Fibroblast of skin of back (primary cell): ENCODE measurements at regions not wholly inside any gene's neighbourhood (a gene's known extent, or its start where the extent isn't known, plus 50 kb on each side); places are given as distances from the start of the nearest gene placed in this dataset.
"Not testable (repeated sequence)": the region's sequence is repeated elsewhere in the genome, so short reads cannot be mapped to it uniquely, and the experiment has no call there.

Experiments used
- DNase-seq: peaks from one replicate; pipeline ENCODE4 v3.0.0-alpha.2; 2013

DNA sequence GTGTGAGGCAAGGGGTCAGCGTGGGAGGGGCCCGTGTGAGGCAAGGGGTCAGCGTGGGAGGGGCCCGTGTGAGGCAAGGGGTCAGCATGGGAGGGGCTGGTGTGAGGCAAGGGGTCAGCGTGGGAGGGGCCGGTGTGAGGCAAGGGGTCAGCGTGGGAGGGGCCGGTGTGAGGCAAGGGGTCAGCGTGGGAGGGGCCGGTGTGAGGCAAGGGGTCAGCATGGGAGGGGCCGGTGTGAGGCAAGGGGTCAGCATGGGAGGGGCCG lies 119.2 kb downstream of the SEPTIN14 start:
- DNase-seq = not testable (repeated sequence)

- DNase-seq = not testable (repeated sequence)
These were observed 119.7 kb downstream of the SEPTIN14 start for GRCh38 chr7:55742651-55743453.

DNA sequence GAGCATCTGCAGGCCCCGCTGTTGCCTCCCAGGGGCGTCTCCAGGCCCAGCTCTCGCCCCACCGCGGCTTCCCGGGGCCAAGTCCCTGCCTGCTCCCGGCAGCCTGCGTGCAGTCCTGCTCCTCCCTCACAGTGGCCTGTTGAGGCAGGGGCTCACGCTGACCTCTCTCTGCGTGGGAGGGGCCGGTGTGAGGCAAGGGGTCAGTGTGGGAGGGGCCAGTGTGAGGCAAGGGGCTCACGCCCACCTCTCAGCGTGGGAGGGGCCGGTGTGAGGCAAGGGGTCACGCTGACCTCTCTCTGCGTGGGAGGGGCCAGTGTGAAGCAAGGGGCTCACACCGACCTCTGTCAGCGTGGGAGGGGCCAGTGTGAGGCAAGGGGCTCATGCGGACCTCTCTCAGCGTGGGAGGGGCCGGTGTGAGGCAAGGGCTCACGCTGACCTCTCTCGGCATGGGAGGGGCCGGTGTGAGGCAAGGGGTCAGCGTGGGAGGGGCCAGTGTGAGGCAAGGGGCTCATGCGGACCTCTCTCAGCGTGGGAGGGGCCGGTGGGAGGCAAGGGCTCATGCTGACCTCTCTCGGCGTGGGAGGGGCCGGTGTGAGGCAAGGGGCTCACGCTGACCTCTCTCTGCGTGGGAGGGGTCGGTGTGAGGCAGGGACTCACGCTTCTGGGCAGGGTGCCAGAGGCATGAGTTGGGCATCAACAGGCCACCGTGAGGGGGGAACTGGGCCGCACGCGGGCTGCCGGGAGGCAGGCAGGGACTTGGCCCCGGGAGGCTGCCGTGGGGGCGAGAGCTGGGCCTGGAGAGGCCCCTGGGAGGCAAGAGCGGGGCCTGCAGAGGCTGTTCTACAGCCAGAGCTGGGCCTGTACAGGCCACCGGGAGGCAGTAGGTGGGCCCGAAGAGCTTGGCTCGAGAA lies 120.6 kb downstream of the SEPTIN14 start:
- DNase-seq = not testable (repeated sequence)

DNA sequence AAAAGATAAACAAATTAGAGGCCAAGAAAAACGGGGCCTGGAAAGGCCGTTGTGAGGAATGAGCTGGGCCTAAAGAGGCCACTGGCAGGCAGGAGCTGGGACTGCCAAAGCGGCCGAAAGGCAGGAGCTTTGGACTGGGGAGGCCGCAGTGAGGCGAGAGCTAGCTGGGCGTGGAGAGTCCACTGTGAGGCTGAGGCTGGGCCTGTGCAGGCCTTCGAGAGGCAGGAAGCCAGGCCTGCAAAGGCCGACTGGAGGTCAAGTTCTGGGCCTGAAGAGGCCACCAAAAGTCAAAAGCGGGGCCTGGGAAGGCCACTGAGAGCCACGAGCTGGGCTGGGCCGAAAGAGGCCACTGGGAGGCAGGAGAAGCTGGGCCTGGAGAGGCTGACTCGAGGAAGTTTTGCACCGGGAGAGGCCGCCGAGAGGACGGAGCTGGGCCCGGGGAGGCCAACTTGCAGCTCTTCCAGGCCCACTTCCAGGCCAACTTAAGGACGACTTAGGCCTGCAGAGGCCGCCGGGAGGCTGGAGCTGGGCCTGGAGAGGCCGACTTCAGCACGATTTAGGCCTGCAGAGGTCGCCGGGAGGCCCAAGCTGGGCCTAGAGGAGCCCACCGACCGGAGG lies 121.8 kb downstream of the SEPTIN14 start:
- not testable (repeated sequence) for DNase-seq

DNA sequence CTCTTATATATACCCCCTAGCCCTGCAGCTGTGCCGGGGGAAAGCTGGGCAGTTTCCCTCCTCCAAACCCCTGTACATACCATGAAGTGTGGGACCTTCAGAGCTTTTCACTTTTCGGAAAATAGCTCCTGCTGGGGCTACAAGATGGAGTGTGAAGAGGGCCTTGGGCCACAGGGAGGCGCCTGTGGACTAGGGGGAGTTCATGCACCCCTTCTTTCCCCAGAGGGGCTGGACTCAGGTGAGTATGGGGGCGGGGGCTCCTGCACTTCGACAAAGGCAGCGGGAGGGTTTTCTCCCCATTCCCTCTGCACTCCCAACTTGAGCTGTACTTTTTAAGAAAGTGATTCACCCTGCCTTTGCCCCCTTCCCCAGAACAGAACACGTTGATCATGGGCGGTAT lies 122.5 kb downstream of the SEPTIN14 start:
- not testable (repeated sequence) for DNase-seq

DNA sequence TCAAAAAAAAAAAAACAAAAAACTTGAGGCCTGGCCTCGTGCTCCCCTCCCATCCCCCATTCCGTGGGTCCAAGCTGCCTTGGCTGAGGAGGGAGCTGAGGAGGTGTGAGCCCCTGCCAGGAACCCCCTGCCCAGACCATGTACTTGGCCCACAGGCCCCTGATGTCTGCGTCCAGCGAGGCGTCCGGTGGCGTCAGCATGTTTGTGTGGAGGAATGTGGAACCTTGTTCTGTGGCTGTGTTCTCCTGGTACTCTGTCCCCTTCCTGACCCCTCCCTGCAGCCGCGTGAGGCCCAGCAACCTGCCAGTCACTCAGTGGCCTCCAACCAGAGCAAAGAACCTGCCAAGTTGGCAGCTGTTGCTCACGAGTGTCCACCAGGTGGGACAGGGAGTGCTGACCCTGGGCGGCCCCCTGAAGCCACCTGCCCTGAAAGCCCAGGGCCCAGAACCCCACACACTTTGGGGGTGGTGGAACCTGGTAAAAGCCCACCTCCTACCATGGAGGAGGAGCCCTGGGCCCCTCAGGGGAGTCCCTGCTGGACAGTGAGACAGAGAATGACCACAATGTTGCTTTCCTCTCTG lies 125.8 kb downstream of the SEPTIN14 start:
- not testable (repeated sequence) for DNase-seq

- DNase-seq = peak; percentile 12
These were observed 129.1 kb downstream of the SEPTIN14 start for GRCh38 chr7:55733241-55734140.

DNA sequence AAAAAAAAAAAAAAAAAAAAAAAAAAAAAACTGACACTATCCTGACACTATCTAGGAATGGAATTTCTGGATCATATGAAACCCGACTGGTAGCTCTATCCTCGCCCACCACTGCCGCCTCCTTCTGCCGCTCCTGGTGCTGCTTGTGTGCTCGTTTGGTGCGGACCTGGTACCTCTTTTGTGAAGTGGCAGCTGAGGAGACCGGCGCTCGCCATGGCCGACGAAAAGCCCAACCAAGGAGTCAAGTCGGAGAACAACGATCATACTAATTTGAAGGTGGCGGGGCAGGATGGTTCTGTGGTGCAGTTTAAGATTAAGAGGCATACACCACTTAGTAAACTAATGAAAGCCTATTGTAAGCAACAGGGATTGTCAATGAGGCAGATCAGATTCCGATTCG lies 130.6 kb downstream of the SEPTIN14 start:
- DNase-seq = no peak

GRCh38 chr7:55730197-55730596 lies 132.4 kb downstream of the SEPTIN14 start:
- DNase-seq = no peak

DNA sequence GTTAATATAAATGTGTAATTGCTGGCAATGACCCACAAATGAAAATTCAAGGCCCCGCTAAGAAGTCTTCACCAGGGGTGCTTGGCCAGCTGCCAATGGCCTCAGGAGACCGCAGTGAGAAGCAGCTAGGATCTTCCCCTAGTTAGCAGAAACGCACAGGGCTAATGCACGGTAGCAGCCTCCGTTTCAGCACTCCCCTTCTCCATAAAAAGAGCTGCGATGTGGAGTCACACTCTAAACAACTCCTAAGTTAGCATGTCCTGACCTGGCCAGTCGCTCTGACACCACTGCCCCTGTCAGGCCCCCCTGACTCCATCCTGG lies 139.0 kb downstream of the SEPTIN14 start:
- DNase-seq = no peak

DNA sequence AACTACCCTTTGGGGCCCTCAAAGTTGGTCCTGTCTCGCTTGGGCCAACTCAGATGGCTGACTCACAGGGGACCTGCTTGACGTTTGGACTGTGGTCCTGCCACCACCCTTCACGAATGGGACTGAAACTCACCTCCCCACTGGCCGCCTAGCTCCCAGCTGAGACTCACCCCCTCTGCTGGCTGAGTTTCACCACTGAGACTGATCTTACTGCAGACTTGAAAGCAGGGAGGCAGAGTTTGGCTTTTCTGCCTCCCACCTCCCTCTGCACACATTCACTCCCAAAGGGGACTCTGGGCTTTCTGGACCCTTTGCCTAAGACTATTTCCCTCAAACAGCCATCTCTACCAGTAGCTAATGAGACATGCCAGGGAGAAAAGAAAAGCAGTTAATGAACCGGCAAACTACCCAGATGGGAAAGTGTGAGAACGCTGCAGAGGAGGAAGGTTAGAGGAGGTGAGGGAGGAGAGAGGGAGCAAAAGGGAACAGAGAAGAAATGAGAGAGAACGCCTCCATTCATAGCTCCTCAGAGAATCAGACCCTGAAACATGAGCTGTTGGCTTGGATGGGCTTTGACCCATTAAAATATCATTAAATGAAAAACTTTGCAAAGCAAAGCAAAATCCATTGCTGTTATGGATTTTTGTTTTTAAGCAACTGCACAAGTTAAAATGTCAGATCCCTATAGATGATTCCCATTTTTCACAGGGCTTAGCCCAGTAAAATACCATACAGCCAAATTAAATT lies 139.5 kb downstream of the SEPTIN14 start:
- DNase-seq = not testable (repeated sequence)

GRCh38 chr7:55721004-55721403 lies 141.5 kb downstream of the SEPTIN14 start:
- not testable (repeated sequence) for DNase-seq

- DNase-seq = not testable (repeated sequence)
These were observed 143.1 kb upstream of the VOPP1 start for GRCh38 chr7:55715247-55715867.

GRCh38 chr7:55714370-55714769 lies 142.1 kb upstream of the VOPP1 start:
- not testable (repeated sequence) for DNase-seq

DNA sequence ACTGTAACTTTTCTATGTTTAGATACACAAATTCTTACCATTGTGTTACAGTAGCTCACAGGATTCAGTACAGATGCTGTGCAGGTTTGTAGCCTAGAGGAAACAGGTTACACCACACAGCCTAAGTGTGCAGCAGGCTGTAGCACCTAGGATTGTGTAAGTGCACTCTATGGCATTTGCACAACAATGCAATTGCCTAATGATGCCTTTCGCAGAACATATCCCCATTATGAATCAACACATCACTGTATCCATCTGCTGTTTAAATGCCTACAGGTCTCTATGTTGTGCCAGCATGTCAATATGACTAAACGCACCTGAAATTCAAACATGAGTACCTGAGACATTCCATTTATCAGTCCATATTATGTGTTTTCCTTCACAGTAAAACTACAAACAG lies 138.0 kb upstream of the VOPP1 start:
- not testable (repeated sequence) for DNase-seq

GRCh38 chr7:55708028-55708427 lies 135.7 kb upstream of the VOPP1 start:
- peak; percentile 34 for DNase-seq

DNA sequence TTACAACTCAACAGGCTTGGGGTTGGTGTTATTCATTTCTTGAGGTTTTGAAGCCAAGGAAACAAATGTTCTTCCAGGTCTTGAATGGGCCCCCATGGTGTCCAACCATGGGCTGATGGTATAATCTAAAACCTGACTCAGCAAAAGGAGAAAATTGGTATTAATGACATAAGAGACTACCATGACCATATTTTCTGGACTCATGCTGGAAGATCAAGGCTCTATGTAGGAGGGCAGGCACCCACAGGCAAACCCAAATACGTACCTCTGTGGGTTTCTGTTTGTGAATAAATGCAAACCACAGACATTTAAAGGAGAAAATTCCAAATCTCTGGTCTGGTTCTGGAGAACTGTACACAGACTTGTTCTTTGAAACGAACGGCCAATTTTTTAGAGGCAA lies 135.1 kb upstream of the VOPP1 start:
- not testable (repeated sequence) for DNase-seq

DNA sequence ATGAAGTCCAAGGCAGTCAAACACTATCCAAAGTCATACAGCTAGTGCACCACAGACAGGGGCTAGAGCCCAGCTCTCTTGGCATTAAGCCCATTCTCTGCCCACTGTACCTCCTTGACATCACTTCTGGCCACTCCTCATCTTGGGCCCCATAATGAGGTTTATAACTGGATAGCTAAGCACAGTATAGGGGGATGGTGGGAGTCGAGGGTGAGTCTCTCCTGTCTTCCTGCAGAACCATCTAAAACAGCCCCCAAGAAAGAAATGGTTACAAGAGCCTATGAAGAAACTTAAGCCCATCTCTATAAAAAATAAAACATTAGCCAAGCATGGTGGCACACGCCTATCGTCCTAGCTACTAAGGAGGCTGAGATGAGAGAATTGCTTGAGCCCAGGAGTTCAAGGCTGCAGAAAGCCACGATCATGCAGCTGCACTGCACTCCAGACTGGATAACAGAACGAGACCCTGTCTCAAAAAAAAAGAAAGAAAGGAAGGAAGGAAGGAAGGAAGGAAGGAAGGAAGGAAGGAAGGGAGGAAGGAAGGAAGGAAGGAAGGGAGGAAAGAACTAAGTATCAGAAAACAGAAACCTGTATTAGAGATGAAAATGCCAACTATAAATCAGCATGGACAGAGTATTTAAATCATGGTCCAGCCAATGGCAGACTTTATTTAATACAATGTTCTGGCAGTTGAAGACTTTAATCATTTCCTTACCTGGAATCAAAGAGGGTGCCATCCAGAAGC lies 134.3 kb upstream of the VOPP1 start:
- DNase-seq = not testable (repeated sequence)

GRCh38 chr7:55705728-55706450 lies 133.6 kb upstream of the VOPP1 start:
- not testable (repeated sequence) for DNase-seq
